Loucy (cell line): ENCODE measurements at regions not wholly inside any gene's neighbourhood (a gene's known extent, or its start where the extent isn't known, plus 50 kb on each side); places are given as distances from the start of the nearest gene placed in this dataset.

ENCODE experiments used
- H2AFZ ChIP-seq: fragments of 200-600 bp; sonication (generic); 2 replicates; pipeline ENCODE4 v1.6.0; 2016; ENCODE audit warnings: antibody characterized with exemption, mild to moderate bottlenecking, low read length, moderate library complexity
- H3F3A ChIP-seq: fragments of 200-600 bp; 2 replicates; pipeline ENCODE4 v1.6.0; 2016; ENCODE audit warnings: antibody characterized with exemption, low read depth, mild to moderate bottlenecking
- H3K27me3 ChIP-seq: fragments of 200-600 bp; sonication (generic); 2 replicates; pipeline ENCODE4 v1.6.1; 2014; ENCODE audit warnings: low read length, mild to moderate bottlenecking; ENCODE audit not compliant: insufficient read depth, poor library complexity, severe bottlenecking
- H3K36me3 ChIP-seq: fragments of 200-600 bp; sonication (generic); 2 replicates; pipeline ENCODE4 v1.6.1; 2016; ENCODE audit warnings: low read length; ENCODE audit not compliant: insufficient read depth
- H3K4me1 ChIP-seq: fragments of 200-600 bp; sonication (generic); 2 replicates; pipeline ENCODE4 v1.5.1; 2014; ENCODE audit warnings: low read length, mild to moderate bottlenecking; ENCODE audit not compliant: insufficient read depth, poor library complexity, severe bottlenecking
- H3K4me2 ChIP-seq: fragments of 200-600 bp; sonication (generic); 2 replicates; pipeline ENCODE4 v1.6.0; 2014; ENCODE audit warnings: antibody characterized with exemption, low read length, low read depth, mild to moderate bottlenecking; ENCODE audit not compliant: poor library complexity, severe bottlenecking
- H3K4me3 ChIP-seq: fragments of 200-600 bp; sonication (generic); 2 replicates; pipeline ENCODE4 v1.5.1; 2014; ENCODE audit warnings: low read length, mild to moderate bottlenecking, mixed read lengths; ENCODE audit not compliant: poor library complexity, severe bottlenecking
- H3K79me2 ChIP-seq: fragments of 200-600 bp; sonication (generic); 2 replicates; pipeline ENCODE4 v1.6.1; 2014; ENCODE audit warnings: low read length; ENCODE audit not compliant: insufficient read depth
- H3K9ac ChIP-seq: fragments of 200-600 bp; sonication (generic); 2 replicates; pipeline ENCODE4 v1.6.0; 2014; ENCODE audit warnings: mild to moderate bottlenecking, low read depth, low read length, moderate library complexity; ENCODE audit not compliant: poor library complexity, severe bottlenecking
- H3K9me2 ChIP-seq: fragments of 200-600 bp; sonication (generic); replicated peaks from 2 replicates; pipeline ENCODE4 v1.6.1; 2016; ENCODE audit warnings: low read depth, low read length, mixed read lengths
- H3K9me3 ChIP-seq: fragments of 200-600 bp; sonication (generic); 2 replicates; pipeline ENCODE4 v1.6.1; 2014; ENCODE audit warnings: mild to moderate bottlenecking, antibody characterized with exemption, low read length, low read depth; ENCODE audit not compliant: insufficient read depth
- H4K20me1 ChIP-seq: fragments of 200-600 bp; sonication (generic); 2 replicates; pipeline ENCODE4 v1.6.0; 2014; ENCODE audit warnings: antibody characterized with exemption, low read length, mild to moderate bottlenecking; ENCODE audit not compliant: insufficient read depth, poor library complexity, severe bottlenecking
- EZH2phosphoT487 ChIP-seq: fragments of 200-600 bp; IDR thresholded peaks from 2 replicates; pipeline ENCODE4 v1.6.1; 2018; ENCODE audit warnings: antibody characterized with exemption, mild to moderate bottlenecking, moderate library complexity, borderline replicate concordance
- TF ChIP-seq, protein P1 (sequence below): fragments of 200-600 bp; sonication (generic); conservative IDR thresholded peaks from 2 replicates; pipeline ENCODE4 v1.5.1; 2014; ENCODE audit warnings: mild to moderate bottlenecking, antibody characterized with exemption, low read length

DNA sequence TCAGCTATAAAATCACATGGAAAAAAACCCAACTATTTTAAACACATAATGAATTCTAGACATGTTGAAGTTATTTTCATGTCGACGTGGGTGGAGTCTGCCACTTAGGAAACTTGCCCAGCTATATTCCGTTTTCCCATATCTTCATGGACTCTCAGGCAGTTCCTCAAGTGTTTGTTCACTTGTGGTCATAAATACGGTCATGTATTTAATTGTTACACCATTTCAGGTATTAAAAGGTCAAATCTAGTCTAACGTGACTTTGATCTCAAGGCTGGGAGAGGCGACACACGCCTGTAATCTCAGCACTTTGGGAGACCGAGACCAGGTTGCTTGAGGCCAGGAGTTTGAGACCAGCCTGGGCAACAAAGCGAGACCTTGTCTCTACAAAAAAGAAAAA lies 346.9 kb downstream of the PBX1 start:
- no peaks in the 10 kb centered on the region for H3K36me3 ChIP-seq
- no peaks in the 10 kb centered on the region for H3K79me2 ChIP-seq
- H3K9me2 ChIP-seq, result no peaks in the 10 kb centered on the region
- no peak overlapping the region for H3K4me3 ChIP-seq
- H3K9ac ChIP-seq, result no peak overlapping the region
- no peaks in the 10 kb centered on the region for H3K27me3 ChIP-seq
- no peak overlapping the region for H3K4me2 ChIP-seq
- TF ChIP-seq, protein P1, sequence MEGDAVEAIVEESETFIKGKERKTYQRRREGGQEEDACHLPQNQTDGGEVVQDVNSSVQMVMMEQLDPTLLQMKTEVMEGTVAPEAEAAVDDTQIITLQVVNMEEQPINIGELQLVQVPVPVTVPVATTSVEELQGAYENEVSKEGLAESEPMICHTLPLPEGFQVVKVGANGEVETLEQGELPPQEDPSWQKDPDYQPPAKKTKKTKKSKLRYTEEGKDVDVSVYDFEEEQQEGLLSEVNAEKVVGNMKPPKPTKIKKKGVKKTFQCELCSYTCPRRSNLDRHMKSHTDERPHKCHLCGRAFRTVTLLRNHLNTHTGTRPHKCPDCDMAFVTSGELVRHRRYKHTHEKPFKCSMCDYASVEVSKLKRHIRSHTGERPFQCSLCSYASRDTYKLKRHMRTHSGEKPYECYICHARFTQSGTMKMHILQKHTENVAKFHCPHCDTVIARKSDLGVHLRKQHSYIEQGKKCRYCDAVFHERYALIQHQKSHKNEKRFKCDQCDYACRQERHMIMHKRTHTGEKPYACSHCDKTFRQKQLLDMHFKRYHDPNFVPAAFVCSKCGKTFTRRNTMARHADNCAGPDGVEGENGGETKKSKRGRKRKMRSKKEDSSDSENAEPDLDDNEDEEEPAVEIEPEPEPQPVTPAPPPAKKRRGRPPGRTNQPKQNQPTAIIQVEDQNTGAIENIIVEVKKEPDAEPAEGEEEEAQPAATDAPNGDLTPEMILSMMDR, result no peak
- TF ChIP-seq EZH2phosphoT487, result no peak
- no peaks in the 10 kb centered on the region for H3K9me3 ChIP-seq
- no peaks in the 10 kb centered on the region for H3K4me1 ChIP-seq
- no peak overlapping the region for H2AFZ ChIP-seq
- H4K20me1 ChIP-seq, result no peaks in the 10 kb centered on the region
- no peaks in the 10 kb centered on the region for H3F3A ChIP-seq

DNA sequence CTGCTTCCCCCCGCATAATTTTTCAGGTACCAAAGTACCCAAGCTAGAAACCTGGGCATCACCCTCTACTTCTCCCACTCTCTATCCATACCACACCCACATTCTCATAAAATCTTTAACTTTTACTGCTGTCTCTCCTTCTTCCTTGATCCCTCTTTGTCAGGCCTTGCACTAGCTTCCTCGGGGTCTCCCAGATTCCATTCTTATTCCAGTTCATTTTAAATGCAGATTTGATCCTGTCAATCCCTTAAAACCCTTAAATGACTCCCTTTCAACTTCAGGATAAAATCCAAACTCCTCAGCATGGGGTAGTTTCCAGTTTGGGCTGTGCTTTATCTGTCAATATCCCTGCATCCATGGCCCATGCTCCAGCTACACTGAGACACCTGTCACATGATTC lies 343.5 kb downstream of the PBX1 start:
- no peak overlapping the region for H3K9ac ChIP-seq
- no peaks in the 10 kb centered on the region for H4K20me1 ChIP-seq
- no peaks in the 10 kb centered on the region for H3K9me2 ChIP-seq
- no peak for TF ChIP-seq EZH2phosphoT487
- TF ChIP-seq, protein P1, result no peak
- H3K4me2 ChIP-seq, result no peak overlapping the region
- H3K4me1 ChIP-seq, result no peaks in the 10 kb centered on the region
- H3K27me3 ChIP-seq, result no peaks in the 10 kb centered on the region
- no peaks in the 10 kb centered on the region for H3K79me2 ChIP-seq
- no peaks in the 10 kb centered on the region for H3F3A ChIP-seq
- H3K36me3 ChIP-seq, result no peaks in the 10 kb centered on the region
- H2AFZ ChIP-seq, result no peak overlapping the region
- H3K9me3 ChIP-seq, result no peaks in the 10 kb centered on the region; the same call in 1 of the 2 replicates
- H3K4me3 ChIP-seq, result no peak overlapping the region
